WTC11 (cell line): ENCODE measurements at regions not wholly inside any gene's neighbourhood (a gene's known extent, or its start where the extent isn't known, plus 50 kb on each side); places are given as distances from the start of the nearest gene placed in this dataset.
A peak's percentile ranks its signal among the peaks of the same experiment; 100 is the strongest.
"Not testable (repeated sequence)": the region's sequence is repeated elsewhere in the genome, so short reads cannot be mapped to it uniquely, and the experiment has no call there.

Source experiments
- CREM ChIP-seq: sonication (generic); formaldehyde crosslinking; IDR thresholded peaks from 2 replicates; pipeline ENCODE4 v1.8.1; 2022; ENCODE audit warnings: mild to moderate bottlenecking, missing genetic modification reagents, moderate library complexity
- ESRRA ChIP-seq: sonication (generic); formaldehyde crosslinking; IDR thresholded peaks from 2 replicates; pipeline ENCODE4 v1.8.1; 2022; ENCODE audit warnings: mild to moderate bottlenecking, missing genetic modification reagents, borderline replicate concordance
- NR3C1 ChIP-seq: sonication (generic); formaldehyde crosslinking; conservative IDR thresholded peaks from 2 replicates; pipeline ENCODE4 v1.8.1; 2023; ENCODE audit warnings: low read depth, mild to moderate bottlenecking, missing genetic modification reagents
- ZBTB21 ChIP-seq: sonication (generic); formaldehyde crosslinking; IDR thresholded peaks from 2 replicates; pipeline ENCODE4 v1.8.1; 2023; ENCODE audit warnings: mild to moderate bottlenecking, missing genetic modification reagents, borderline replicate concordance
- ZNF232 ChIP-seq: sonication (generic); formaldehyde crosslinking; IDR thresholded peaks from 2 replicates; pipeline ENCODE4 v1.8.0; 2022; ENCODE audit warnings: mild to moderate bottlenecking, missing genetic modification reagents
- ZNF423 ChIP-seq: fragments of 250-450 bp; sonication (Bioruptor Pico); IDR thresholded peaks from 2 replicates; pipeline ENCODE4 v2.1.2; 2022; ENCODE audit warnings: mild to moderate bottlenecking, moderate library complexity
- TF ChIP-seq, protein P1 (sequence below): sonication (generic); formaldehyde crosslinking; IDR thresholded peaks from 2 replicates; pipeline ENCODE4 v1.8.0; 2022; ENCODE audit warnings: mild to moderate bottlenecking, missing genetic modification reagents
- TF ChIP-seq, protein P2 (sequence below): fragments of 200-600 bp; IDR thresholded peaks from 2 replicates; pipeline ENCODE4 v1.8.0; 2022; ENCODE audit warnings: antibody characterized with exemption
- TF ChIP-seq, protein P3 (sequence below): sonication (generic); formaldehyde crosslinking; IDR thresholded peaks from 2 replicates; pipeline ENCODE4 v1.8.0; 2022; ENCODE audit warnings: mild to moderate bottlenecking, missing genetic modification reagents
- TF ChIP-seq, protein P4 (sequence below): sonication (generic); formaldehyde crosslinking; IDR thresholded peaks from 2 replicates; pipeline ENCODE4 v1.8.1; 2023; ENCODE audit warnings: mild to moderate bottlenecking, missing genetic modification reagents, moderate library complexity

DNA sequence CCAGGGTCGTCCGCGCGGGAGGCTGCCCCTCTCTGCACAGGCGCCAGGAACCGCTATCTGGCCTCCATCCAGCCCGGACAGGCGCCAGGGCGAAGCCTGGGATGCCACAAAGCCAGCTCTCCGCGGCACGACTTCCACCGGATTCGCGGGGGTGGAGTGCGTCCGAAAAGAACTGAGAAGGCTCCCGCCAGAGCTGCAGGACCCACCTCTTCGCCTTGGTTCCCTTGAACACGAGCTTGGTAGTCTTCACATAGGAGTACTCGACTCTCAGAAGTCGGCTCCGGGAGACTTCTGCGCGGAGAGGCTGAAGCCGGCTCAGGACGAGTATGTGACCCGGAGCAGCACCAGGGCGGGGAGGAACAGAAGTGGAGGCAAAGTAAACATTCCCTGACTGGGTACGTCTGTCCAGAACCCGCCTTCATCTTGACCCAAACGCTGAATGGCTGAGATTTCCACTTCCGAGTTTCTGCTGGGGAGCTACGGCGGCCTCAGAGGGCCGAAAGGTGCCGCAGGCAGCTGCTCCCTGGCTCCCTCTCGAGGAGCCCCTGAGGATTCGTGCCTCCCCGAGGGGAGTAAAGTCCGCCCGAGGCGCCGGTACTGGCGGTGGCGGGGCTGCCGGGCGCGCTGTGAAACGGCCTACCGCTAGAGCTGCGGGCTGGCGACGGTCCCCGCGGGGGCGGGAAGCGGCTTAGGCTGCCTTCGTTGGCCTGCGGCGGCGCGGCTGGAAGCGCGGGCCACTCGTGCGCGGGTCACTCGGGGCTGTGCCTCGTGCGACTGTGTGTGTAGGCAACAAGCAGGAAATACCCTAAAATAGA, 2654.9 kb upstream of the DEFB115 start:
- TF ChIP-seq, protein P1, sequence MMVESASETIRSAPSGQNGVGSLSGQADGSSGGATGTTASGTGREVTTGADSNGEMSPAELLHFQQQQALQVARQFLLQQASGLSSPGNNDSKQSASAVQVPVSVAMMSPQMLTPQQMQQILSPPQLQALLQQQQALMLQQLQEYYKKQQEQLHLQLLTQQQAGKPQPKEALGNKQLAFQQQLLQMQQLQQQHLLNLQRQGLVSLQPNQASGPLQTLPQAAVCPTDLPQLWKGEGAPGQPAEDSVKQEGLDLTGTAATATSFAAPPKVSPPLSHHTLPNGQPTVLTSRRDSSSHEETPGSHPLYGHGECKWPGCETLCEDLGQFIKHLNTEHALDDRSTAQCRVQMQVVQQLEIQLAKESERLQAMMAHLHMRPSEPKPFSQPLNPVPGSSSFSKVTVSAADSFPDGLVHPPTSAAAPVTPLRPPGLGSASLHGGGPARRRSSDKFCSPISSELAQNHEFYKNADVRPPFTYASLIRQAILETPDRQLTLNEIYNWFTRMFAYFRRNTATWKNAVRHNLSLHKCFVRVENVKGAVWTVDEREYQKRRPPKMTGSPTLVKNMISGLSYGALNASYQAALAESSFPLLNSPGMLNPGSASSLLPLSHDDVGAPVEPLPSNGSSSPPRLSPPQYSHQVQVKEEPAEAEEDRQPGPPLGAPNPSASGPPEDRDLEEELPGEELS: not testable (repeated sequence)
- TF ChIP-seq, protein P2, sequence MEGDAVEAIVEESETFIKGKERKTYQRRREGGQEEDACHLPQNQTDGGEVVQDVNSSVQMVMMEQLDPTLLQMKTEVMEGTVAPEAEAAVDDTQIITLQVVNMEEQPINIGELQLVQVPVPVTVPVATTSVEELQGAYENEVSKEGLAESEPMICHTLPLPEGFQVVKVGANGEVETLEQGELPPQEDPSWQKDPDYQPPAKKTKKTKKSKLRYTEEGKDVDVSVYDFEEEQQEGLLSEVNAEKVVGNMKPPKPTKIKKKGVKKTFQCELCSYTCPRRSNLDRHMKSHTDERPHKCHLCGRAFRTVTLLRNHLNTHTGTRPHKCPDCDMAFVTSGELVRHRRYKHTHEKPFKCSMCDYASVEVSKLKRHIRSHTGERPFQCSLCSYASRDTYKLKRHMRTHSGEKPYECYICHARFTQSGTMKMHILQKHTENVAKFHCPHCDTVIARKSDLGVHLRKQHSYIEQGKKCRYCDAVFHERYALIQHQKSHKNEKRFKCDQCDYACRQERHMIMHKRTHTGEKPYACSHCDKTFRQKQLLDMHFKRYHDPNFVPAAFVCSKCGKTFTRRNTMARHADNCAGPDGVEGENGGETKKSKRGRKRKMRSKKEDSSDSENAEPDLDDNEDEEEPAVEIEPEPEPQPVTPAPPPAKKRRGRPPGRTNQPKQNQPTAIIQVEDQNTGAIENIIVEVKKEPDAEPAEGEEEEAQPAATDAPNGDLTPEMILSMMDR: not testable (repeated sequence)
- TF ChIP-seq, protein P3, sequence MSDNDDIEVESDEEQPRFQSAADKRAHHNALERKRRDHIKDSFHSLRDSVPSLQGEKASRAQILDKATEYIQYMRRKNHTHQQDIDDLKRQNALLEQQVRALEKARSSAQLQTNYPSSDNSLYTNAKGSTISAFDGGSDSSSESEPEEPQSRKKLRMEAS (CRISPR knock-in tag): peak; percentile 81
- TF ChIP-seq, protein P4, sequence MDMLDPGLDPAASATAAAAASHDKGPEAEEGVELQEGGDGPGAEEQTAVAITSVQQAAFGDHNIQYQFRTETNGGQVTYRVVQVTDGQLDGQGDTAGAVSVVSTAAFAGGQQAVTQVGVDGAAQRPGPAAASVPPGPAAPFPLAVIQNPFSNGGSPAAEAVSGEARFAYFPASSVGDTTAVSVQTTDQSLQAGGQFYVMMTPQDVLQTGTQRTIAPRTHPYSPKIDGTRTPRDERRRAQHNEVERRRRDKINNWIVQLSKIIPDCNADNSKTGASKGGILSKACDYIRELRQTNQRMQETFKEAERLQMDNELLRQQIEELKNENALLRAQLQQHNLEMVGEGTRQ (CRISPR knock-in tag): not testable (repeated sequence)
- not testable (repeated sequence) for TF ChIP-seq ZNF423 (CRISPR knock-in tag); ESRRA; CREM (CRISPR knock-in tag); NR3C1; ZNF232
- 0 out of 2 replicates have a peak, but pooled peaks have one; percentile 14 for TF ChIP-seq ZBTB21 (CRISPR knock-in tag)
